GM13976 (cell line): ENCODE measurements at regions not wholly inside any gene's neighbourhood (a gene's known extent, or its start where the extent isn't known, plus 50 kb on each side); places are given as distances from the start of the nearest gene placed in this dataset.

Experiments
- DNase-seq: peaks from one replicate; pipeline ENCODE4 v3.0.0; 2012; ENCODE audit warnings: low spot score
- CTCF ChIP-seq: IDR thresholded peaks from 2 replicates; pipeline ENCODE4 v1.5.1; 2012; ENCODE audit warnings: borderline replicate concordance, mild to moderate bottlenecking; ENCODE audit not compliant: insufficient read depth; ENCODE audit errors: extremely low read depth, missing control alignments, control extremely low read depth
- in situ Hi-C: fragments of 300-500 bp; cut with MboI; formaldehyde crosslinking; loops from one replicate; pipeline ENCODE4 v1.12.0; 2022; ENCODE audit warnings: low sequenced_read_pairs, mixed read lengths, inconsistent platforms; ENCODE audit not compliant: unreplicated experiment

GRCh38 chr11:46202696-46203391 is 74.6 kb upstream of the CREB3L1 start:
- in situ Hi-C loops, result no loop called here
- TF ChIP-seq CTCF, result no peak
- DNase-seq, result no peak

GRCh38 chr11:46202149-46202548 is 75.3 kb upstream of the CREB3L1 start:
- in situ Hi-C loops, result no loop called here

GRCh38 chr11:46200537-46201281 is 76.8 kb upstream of the CREB3L1 start:
- no peak for DNase-seq
- TF ChIP-seq CTCF, result no peak
- in situ Hi-C loops, result no loop called here

More at GRCh38 chr11:46202149-46202548, 75.3 kb upstream of the CREB3L1 start:
- DNase-seq, result no peak
- no peak for TF ChIP-seq CTCF

- TF ChIP-seq CTCF, result no peak
- in situ Hi-C loops, result no loop called here
- no peak for DNase-seq
These were observed 77.3 kb upstream of the PHF21A start for GRCh38 chr11:46198245-46199240.

GRCh38 chr11:46197421-46197820 is 76.2 kb upstream of the PHF21A start:
- DNase-seq, result no peak
- in situ Hi-C loops, result no loop called here
- no peak for TF ChIP-seq CTCF

GRCh38 chr11:46188017-46188416 is 66.8 kb upstream of the PHF21A start:
- TF ChIP-seq CTCF, result no peak
- in situ Hi-C loops, result no loop called here

More at GRCh38 chr11:46188017-46188416, 66.8 kb upstream of the PHF21A start:
- DNase-seq, result no peak
